ENCODE measurements at regions not wholly inside any gene's neighbourhood (a gene's known extent, or its start where the extent isn't known, plus 50 kb on each side); places are given as distances from the start of the nearest gene placed in this dataset.

- Histone ChIP-seq H3K36me3 (ENCODE audit: insufficient read depth, low read length) (no peaks in the 10 kb centered on the region), H3K27me3 (ENCODE audit: insufficient read depth, low read length) (no peaks in the 10 kb centered on the region), H3K4me1 (ENCODE audit: insufficient read depth, low read length, severe bottlenecking) (no peaks in the 10 kb centered on the region), H3K9ac (ENCODE audit: low read length) (no peak overlapping the region), H3K79me2 (ENCODE audit: insufficient read depth, low read length) (no peaks in the 10 kb centered on the region), H3K4me2 (ENCODE audit: low read length) (no peak overlapping the region), H2AFZ (ENCODE audit: low read length) (no peak overlapping the region), H3K9me3 (ENCODE audit: low read length) (no peaks in the 10 kb centered on the region), H3F3A (ENCODE audit: insufficient read depth, low read length) (no peaks in the 10 kb centered on the region), H4K20me1 (ENCODE audit: insufficient read depth, low read length) (no peaks in the 10 kb centered on the region), H3K4me3 (ENCODE audit: low read depth, low read length, poor library complexity, severe bottlenecking) (no peak overlapping the region), H3K27ac (ENCODE audit: low read depth, low read length, poor library complexity, severe bottlenecking) (no peak overlapping the region), H3K9me2 (ENCODE audit: low read depth, low read length) (no peaks in the 10 kb centered on the region)
- no peak for TF ChIP-seq EZH2 (IDR thresholded peaks at IDR 0.05; ENCODE audit: borderline replicate concordance, low read length)
- no peak for TF ChIP-seq CTCF (IDR thresholded peaks at IDR 0.05; ENCODE audit: low read length)
These were observed 49.6 kb upstream of the CCNG1 start for GRCh38 chr5:163387589-163388343.

Data from OCI-LY1 (cell line).